Glutamatergic neuron (in vitro differentiated cells): ENCODE measurements at regions not wholly inside any gene's neighbourhood (a gene's known extent, or its start where the extent isn't known, plus 50 kb on each side); places are given as distances from the start of the nearest gene placed in this dataset.

Source experiments
- DNase-seq: peaks from one replicate; pipeline ENCODE4 v3.0.0; 2022
- H3K27ac Mint-ChIP-seq: one replicate; pipeline ENCODE4 v1.8.0; 2020; ENCODE audit warnings: mild to moderate bottlenecking, mixed read lengths, inconsistent platforms; ENCODE audit not compliant: unreplicated experiment
- H3K27me3 Mint-ChIP-seq: one replicate; pipeline ENCODE4 v1.8.0; 2020; ENCODE audit warnings: mild to moderate bottlenecking, moderate library complexity, mixed read lengths, inconsistent platforms; ENCODE audit not compliant: unreplicated experiment
- H3K36me3 Mint-ChIP-seq: one replicate; pipeline ENCODE4 v1.8.0; 2020; ENCODE audit warnings: mild to moderate bottlenecking, mixed read lengths, inconsistent platforms; ENCODE audit not compliant: unreplicated experiment
- H3K4me1 Mint-ChIP-seq: one replicate; pipeline ENCODE4 v1.8.0; 2020; ENCODE audit warnings: mild to moderate bottlenecking, low read depth, mixed read lengths, inconsistent platforms; ENCODE audit not compliant: unreplicated experiment
- H3K4me3 Mint-ChIP-seq: one replicate; pipeline ENCODE4 v1.8.0; 2020; ENCODE audit warnings: mild to moderate bottlenecking, mixed read lengths, inconsistent platforms; ENCODE audit not compliant: unreplicated experiment
- H3K9me3 Mint-ChIP-seq: one replicate; pipeline ENCODE4 v1.8.0; 2020; ENCODE audit warnings: mild to moderate bottlenecking, moderate library complexity, mixed read lengths, inconsistent platforms; ENCODE audit not compliant: unreplicated experiment
- TF ChIP-seq, protein P1 (sequence below): fragments of 200-600 bp; sonication (generic); IDR thresholded peaks from one replicate; pipeline ENCODE4 v1.5.0; 2021; ENCODE audit not compliant: partially characterized antibody, unreplicated experiment

DNA sequence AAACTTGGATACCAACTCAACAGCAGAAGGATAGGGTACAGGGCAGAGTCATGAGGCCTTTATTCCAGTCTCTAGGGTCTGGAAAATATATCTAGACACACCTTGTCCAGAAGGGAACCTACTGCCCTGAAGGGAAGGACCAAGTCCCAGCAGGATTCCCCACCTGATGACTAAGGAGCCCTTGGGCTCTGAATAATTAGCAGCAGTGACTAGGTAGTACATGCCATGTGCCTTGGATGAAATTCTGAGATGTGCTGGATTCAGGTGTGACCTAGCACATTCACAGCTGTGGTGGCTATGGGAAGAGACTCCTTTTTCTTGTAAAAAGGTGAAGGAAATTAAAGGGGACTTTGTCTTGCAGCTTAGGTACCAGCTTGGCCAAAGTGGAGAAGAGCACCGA is 364.3 kb upstream of the PTCHD4 start:
- H3K4me1 Mint-ChIP-seq, result no peaks in the 10 kb centered on the region
- H3K27me3 Mint-ChIP-seq, result no peaks in the 10 kb centered on the region
- TF ChIP-seq, protein P1, sequence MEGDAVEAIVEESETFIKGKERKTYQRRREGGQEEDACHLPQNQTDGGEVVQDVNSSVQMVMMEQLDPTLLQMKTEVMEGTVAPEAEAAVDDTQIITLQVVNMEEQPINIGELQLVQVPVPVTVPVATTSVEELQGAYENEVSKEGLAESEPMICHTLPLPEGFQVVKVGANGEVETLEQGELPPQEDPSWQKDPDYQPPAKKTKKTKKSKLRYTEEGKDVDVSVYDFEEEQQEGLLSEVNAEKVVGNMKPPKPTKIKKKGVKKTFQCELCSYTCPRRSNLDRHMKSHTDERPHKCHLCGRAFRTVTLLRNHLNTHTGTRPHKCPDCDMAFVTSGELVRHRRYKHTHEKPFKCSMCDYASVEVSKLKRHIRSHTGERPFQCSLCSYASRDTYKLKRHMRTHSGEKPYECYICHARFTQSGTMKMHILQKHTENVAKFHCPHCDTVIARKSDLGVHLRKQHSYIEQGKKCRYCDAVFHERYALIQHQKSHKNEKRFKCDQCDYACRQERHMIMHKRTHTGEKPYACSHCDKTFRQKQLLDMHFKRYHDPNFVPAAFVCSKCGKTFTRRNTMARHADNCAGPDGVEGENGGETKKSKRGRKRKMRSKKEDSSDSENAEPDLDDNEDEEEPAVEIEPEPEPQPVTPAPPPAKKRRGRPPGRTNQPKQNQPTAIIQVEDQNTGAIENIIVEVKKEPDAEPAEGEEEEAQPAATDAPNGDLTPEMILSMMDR, result no peak
- no peak overlapping the region for H3K4me3 Mint-ChIP-seq
- peaks cover 1% of the 10 kb centered on the region for H3K9me3 Mint-ChIP-seq
- H3K27ac Mint-ChIP-seq, result no peak overlapping the region
- DNase-seq, result no peak
- no peaks in the 10 kb centered on the region for H3K36me3 Mint-ChIP-seq

DNA sequence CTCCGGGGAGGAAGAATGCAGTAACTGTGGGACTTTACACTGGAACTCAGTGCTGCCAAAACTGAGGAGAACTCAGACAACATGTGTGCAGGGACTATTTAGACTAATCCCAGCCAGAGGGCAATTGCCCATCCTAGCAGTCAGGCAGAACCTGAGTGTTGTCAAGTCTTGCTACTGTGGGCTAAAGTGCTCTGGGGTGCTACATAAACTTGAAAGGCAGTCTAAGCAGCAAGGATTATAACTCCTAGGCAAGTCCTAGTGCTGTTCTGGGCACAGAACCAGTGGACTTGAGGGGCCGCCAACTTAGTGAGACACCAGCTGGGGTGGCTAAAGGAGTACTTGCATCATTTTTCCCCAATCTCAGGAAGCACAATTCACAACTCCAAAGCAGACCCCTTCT is 363.8 kb upstream of the PTCHD4 start:
- Mint-ChIP-seq H3K4me1 (no peaks in the 10 kb centered on the region), H3K9me3 (peaks cover 1% of the 10 kb centered on the region), H3K27ac (no peak overlapping the region), H3K27me3 (no peaks in the 10 kb centered on the region), H3K36me3 (no peaks in the 10 kb centered on the region), H3K4me3 (no peak overlapping the region)
- TF ChIP-seq, protein P1, result no peak
- no peak for DNase-seq

DNA sequence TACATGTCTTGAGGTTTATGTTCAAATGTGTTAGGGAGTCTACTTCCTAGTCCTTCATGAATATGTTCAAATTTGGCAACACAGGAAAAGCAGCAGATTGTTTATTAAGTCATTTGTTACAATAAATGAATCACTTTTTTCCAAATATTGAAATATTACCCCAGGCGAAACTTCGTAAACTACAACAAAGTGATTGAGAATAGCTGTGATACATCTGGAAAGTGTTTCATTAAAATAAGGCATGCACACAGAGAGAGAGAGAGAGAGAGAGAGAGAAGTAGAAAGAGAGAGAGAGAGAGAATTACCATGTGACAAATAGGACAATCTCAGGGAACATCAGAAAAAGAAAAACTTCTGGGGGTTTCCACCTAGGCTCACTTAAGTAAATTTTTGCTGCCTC is 363.1 kb upstream of the PTCHD4 start:
- H3K36me3 Mint-ChIP-seq, result no peaks in the 10 kb centered on the region
- no peak overlapping the region for H3K27ac Mint-ChIP-seq
- H3K27me3 Mint-ChIP-seq, result no peaks in the 10 kb centered on the region
- H3K4me3 Mint-ChIP-seq, result no peak overlapping the region
- H3K9me3 Mint-ChIP-seq, result peaks cover 1% of the 10 kb centered on the region
- no peak for DNase-seq
- TF ChIP-seq, protein P1, result no peak
- H3K4me1 Mint-ChIP-seq, result no peaks in the 10 kb centered on the region

DNA sequence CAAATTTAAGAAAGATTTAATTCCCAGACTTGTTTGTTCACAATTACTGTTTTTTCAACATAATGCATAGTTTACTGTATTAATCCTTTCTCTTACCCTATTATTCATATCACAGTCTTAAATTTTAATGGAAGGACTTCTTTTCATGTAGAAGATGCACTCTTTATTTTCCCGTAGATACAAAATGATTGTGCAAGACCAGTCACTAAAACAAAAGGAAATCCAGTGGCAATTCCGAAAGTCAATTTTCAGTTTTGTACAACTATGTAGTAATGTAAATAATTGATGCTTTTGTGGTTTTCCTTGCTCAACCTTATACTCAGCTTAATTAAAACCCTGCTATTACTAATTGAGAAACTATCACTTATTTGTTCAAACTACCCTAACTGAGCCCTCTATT is 361.5 kb upstream of the PTCHD4 start:
- Mint-ChIP-seq H3K9me3 (peaks cover 3% of the 10 kb centered on the region), H3K27me3 (no peaks in the 10 kb centered on the region), H3K36me3 (no peaks in the 10 kb centered on the region), H3K27ac (no peak overlapping the region), H3K4me1 (no peaks in the 10 kb centered on the region), H3K4me3 (no peak overlapping the region)
- no peak for DNase-seq
- TF ChIP-seq, protein P1, result no peak

DNA sequence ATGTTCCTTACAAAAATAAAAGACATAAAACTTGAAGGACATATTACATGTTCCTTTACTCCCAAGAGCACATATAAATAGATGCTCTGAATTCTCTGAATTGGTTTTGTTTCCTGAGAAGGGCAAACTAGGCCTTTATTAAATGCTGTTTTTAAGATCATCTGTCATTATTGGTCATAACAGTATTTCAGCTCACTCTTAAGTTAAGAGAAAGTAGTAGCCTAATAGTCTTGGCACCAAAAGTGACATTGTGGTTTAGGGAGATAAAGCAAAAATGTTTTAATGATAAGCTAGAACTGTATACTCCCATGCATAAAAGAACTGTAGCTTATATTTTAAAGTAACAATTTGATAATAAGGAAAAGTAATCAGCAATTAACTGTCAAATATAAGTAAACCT is 361.1 kb upstream of the PTCHD4 start:
- Mint-ChIP-seq H3K4me3 (no peak overlapping the region), H3K27me3 (no peaks in the 10 kb centered on the region), H3K9me3 (peaks cover 3% of the 10 kb centered on the region), H3K27ac (no peak overlapping the region), H3K4me1 (no peaks in the 10 kb centered on the region), H3K36me3 (no peaks in the 10 kb centered on the region)
- TF ChIP-seq, protein P1, result no peak
- DNase-seq, result no peak
